CD14-positive monocyte (primary cell): ENCODE measurements at regions not wholly inside any gene's neighbourhood (a gene's known extent, or its start where the extent isn't known, plus 50 kb on each side); places are given as distances from the start of the nearest gene placed in this dataset.

Experiments used
- DNase-seq, 3 donors: peaks; one replicate each; pipeline ENCODE4 v3.0.0-alpha.2; 2011 to 2022
- H2AFZ ChIP-seq: 2 replicates; pipeline ENCODE4 v1.6.0; 2012; ENCODE audit warnings: mild to moderate bottlenecking, low read depth, low read length, inconsistent platforms; ENCODE audit not compliant: insufficient read depth, poor library complexity, severe bottlenecking
- H3K27ac ChIP-seq, 2 donors: 1 replicate in 1 of 2; 2 replicates in 1 of 2; pipeline ENCODE4 v1.5.1; 2012 to 2013; ENCODE audit warnings: low read length in 2 of 2, control low read depth in 1 of 2, inconsistent platforms in 1 of 2, low read depth in 1 of 2, mild to moderate bottlenecking in 1 of 2
- H3K27me3 ChIP-seq, 2 donors: one replicate each; pipeline versions ENCODE4 v1.6.0 to v1.6.1; 2011 to 2013; ENCODE audit warnings: low read length in 2 of 2; ENCODE audit not compliant: control insufficient read depth in 2 of 2, insufficient read depth in 2 of 2
- H3K36me3 ChIP-seq, 2 donors: replicated peaks in 1 of 2; 1 replicate in 1 of 2; 2 replicates in 1 of 2; pipeline versions ENCODE4 v1.5.1 to v1.6.1; 2012 to 2013; ENCODE audit warnings: low read length in 2 of 2, control low read depth in 1 of 2, inconsistent platforms in 1 of 2, mild to moderate bottlenecking in 1 of 2; ENCODE audit not compliant: insufficient read depth in 2 of 2, control insufficient read depth in 1 of 2
- H3K4me1 ChIP-seq, 2 donors: 1 replicate in 1 of 2; 2 replicates in 1 of 2; pipeline versions ENCODE4 v1.5.1 to v1.6.1; 2012 to 2013; ENCODE audit warnings: low read length in 2 of 2, control low read depth in 1 of 2, inconsistent platforms in 1 of 2, mild to moderate bottlenecking in 1 of 2, moderate library complexity in 1 of 2; ENCODE audit not compliant: insufficient read depth in 2 of 2, control insufficient read depth in 1 of 2
- H3K4me2 ChIP-seq: replicated peaks from 2 replicates; pipeline ENCODE3; 2012; ENCODE audit warnings: low read length, moderate library complexity, mild to moderate bottlenecking; ENCODE audit not compliant: poor library complexity, severe bottlenecking; ENCODE audit errors: extremely low read depth
- H3K4me3 ChIP-seq, 3 experiments: fragments of 200-600 bp in 1 of 3; sonication (generic) in 1 of 3; replicated peaks in 1 of 3; 1 replicate in 2 of 3; 2 replicates in 1 of 3; pipeline ENCODE4 v1.5.1; 2011 to 2013; ENCODE audit warnings: low read length in 3 of 3, mild to moderate bottlenecking in 3 of 3, control low read depth in 2 of 3, low read depth in 2 of 3, inconsistent platforms in 1 of 3, moderate library complexity in 1 of 3
- H3K79me2 ChIP-seq: 2 replicates; pipeline ENCODE4 v1.6.0; 2012; ENCODE audit warnings: mild to moderate bottlenecking, control low read depth, inconsistent platforms, low read length, moderate library complexity; ENCODE audit not compliant: insufficient read depth
- H3K9ac ChIP-seq: 2 replicates; pipeline ENCODE4 v1.6.0; 2017; ENCODE audit warnings: low read length, mild to moderate bottlenecking; ENCODE audit not compliant: insufficient read depth, poor library complexity, severe bottlenecking
- H3K9me3 ChIP-seq, 2 donors: replicated peaks in 1 of 2; 1 replicate in 1 of 2; 2 replicates in 1 of 2; pipeline versions ENCODE4 v1.5.1 to v1.6.1; 2012 to 2013; ENCODE audit warnings: low read length in 2 of 2, control low read depth in 1 of 2; ENCODE audit not compliant: control insufficient read depth in 1 of 2, insufficient read depth in 1 of 2
- H4K20me1 ChIP-seq: 2 replicates; pipeline ENCODE4 v1.6.0; 2012; ENCODE audit warnings: mild to moderate bottlenecking, low read length, control low read depth, moderate library complexity; ENCODE audit not compliant: insufficient read depth
- H3K27ac Mint-ChIP-seq, 7 donors: one replicate each; pipeline ENCODE4 v1.8.0; 2020; ENCODE audit warnings: mild to moderate bottlenecking in 7 of 7, mixed read lengths in 7 of 7, moderate library complexity in 6 of 7, inconsistent platforms in 2 of 7
- H3K27me3 Mint-ChIP-seq, 3 donors: one replicate each; pipeline ENCODE4 v1.8.0; 2021 to 2022; ENCODE audit warnings: low read depth in 3 of 3, mild to moderate bottlenecking in 3 of 3, mixed read lengths in 3 of 3, moderate library complexity in 3 of 3, inconsistent platforms in 1 of 3
- H3K36me3 Mint-ChIP-seq, 2 donors: one replicate each; pipeline ENCODE4 v1.8.0; 2020; ENCODE audit warnings: mixed read lengths in 2 of 2, inconsistent platforms in 1 of 2, mild to moderate bottlenecking in 1 of 2
- H3K4me1 Mint-ChIP-seq: one replicate; pipeline ENCODE4 v1.8.0; 2020; ENCODE audit warnings: mild to moderate bottlenecking, mixed read lengths
- H3K4me3 Mint-ChIP-seq, 2 donors: one replicate each; pipeline ENCODE4 v1.8.0; 2020; ENCODE audit warnings: mild to moderate bottlenecking in 2 of 2, mixed read lengths in 2 of 2, moderate library complexity in 1 of 2
- H3K9me3 Mint-ChIP-seq, 7 donors: one replicate each; pipeline ENCODE4 v1.8.0; 2020 to 2022; ENCODE audit warnings: mixed read lengths in 7 of 7, mild to moderate bottlenecking in 6 of 7, moderate library complexity in 6 of 7, inconsistent platforms in 2 of 7
- WGBS: methylation state at CpG from one replicate; pipeline ENCODE4 v1.1.5; 2013; ENCODE audit warnings: missing lambda C conversion rate; ENCODE audit not compliant: insufficient coverage; 5-methylcytosine and 5-hydroxymethylcytosine counted together
- intact Hi-C, 2 donors: fragments of 100-400 bp; cut with micrococcal nuclease; formaldehyde crosslinking; loops; one replicate each; pipeline versions ENCODE4 v1.15.0 to v1.15.1; 2023
- TF ChIP-seq, protein P1 (sequence below): fragments of 200-600 bp; IDR thresholded peaks from one replicate; pipeline ENCODE4 v1.8.0; 2022; ENCODE audit warnings: antibody characterized with exemption, mild to moderate bottlenecking

DNA sequence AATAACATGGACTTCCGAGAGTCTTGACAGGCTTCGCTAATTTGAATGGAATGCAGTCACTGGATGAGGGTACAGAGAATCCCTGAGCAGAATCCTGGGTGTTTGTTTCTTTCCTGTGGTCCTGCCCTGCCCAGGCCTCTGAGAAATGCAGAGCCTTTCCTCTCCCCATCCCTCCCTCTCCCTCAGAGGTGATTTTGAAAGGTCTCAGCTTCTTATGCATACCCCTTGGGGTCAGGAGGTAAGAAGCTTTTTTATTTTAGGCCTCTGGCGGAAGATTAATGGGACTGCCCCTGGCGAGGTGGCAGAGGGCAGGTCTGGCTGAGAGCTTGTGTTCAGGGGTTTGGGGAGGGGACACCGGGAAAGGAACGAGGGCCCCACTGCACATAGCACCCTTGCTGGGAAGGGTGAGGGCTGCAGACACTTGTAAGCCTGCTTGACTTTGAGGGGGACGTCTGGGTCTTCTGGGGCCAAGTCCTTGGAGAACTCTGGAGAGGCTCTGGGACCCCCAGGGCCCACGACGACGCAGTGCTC is 116.5 kb upstream of the SLC45A1 start:
- H3K27me3 Mint-ChIP-seq: peaks cover 0 to 4% (median 3%) of the 10 kb centered on the region in 3 donors
- Histone ChIP-seq H3K27me3 (no peaks in the 10 kb centered on the region), H4K20me1 (no peaks in the 10 kb centered on the region), H3K4me3 (no peak overlapping the region), H3K4me2 (no peak overlapping the region), H2AFZ (no peak overlapping the region), H3K79me2 (no peaks in the 10 kb centered on the region), H3K9ac (no peak overlapping the region), H3K27ac (no peak overlapping the region), H3K36me3 (no peaks in the 10 kb centered on the region), H3K9me3 (peaks cover 0 to 2% of the 10 kb centered on the region in 2 donors), H3K4me1 (peaks cover 30 to 42% of the 10 kb centered on the region in 2 donors)
- peaks cover 57% of the 10 kb centered on the region for H3K4me1 Mint-ChIP-seq
- TF ChIP-seq, protein P1, sequence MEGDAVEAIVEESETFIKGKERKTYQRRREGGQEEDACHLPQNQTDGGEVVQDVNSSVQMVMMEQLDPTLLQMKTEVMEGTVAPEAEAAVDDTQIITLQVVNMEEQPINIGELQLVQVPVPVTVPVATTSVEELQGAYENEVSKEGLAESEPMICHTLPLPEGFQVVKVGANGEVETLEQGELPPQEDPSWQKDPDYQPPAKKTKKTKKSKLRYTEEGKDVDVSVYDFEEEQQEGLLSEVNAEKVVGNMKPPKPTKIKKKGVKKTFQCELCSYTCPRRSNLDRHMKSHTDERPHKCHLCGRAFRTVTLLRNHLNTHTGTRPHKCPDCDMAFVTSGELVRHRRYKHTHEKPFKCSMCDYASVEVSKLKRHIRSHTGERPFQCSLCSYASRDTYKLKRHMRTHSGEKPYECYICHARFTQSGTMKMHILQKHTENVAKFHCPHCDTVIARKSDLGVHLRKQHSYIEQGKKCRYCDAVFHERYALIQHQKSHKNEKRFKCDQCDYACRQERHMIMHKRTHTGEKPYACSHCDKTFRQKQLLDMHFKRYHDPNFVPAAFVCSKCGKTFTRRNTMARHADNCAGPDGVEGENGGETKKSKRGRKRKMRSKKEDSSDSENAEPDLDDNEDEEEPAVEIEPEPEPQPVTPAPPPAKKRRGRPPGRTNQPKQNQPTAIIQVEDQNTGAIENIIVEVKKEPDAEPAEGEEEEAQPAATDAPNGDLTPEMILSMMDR: no peak
- intact Hi-C loops: no loop called here
- H3K4me3 Mint-ChIP-seq: no peak overlapping the region
- H3K27ac Mint-ChIP-seq: no peak overlapping the region
- no peak for DNase-seq
- WGBS: 86% methylated on average over 8 of the region's 10 CpGs
- H3K9me3 Mint-ChIP-seq: peaks cover 0 to 4% (median 0%) of the 10 kb centered on the region in 7 donors
- no peaks in the 10 kb centered on the region for H3K36me3 Mint-ChIP-seq

DNA sequence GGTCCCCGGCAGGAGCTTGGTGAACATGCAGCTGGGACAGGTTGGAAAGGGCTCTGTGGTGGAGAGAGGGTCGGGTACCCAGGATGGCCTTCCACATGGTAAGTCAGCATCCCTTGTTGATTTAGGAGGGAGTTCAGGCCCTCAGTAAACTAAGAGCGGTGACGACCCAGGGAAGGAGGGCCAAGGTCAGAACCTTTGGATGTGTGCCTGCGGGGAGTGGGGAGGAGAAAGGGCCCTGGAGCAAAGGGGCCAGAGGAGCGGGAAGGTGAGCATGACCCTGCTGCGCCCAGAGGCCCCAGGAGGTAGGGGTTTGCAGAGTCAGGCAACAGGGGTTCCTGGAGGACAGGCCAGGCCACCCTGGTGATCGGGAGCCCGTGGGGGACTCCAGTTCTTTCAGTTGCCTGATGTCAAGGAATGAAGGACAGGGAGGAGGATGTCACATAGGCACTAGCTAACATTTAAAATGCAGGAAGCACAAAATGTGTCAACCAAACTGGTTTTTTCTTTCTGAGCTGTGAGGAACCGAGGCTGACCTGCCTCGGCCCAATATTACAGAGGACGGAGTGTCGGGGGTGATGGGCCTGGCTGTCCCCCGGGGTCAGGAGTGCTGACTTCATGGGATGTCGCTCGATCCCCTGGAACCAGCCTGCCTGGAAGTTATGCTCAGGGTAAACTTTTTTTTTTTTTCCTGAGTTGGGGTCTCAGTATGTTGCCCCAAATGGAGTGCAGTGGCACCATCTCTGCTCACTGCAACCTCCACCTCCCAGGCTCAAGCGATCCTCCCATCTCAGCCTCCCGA is 117.4 kb upstream of the SLC45A1 start:
- DNase-seq: no peak
- H3K36me3 ChIP-seq: no peaks in the 10 kb centered on the region
- H3K4me1 ChIP-seq: peaks cover 28 to 40% of the 10 kb centered on the region in 2 donors
- H3K4me2 ChIP-seq: no peak overlapping the region
- peaks cover 51% of the 10 kb centered on the region for H3K4me1 Mint-ChIP-seq
- no peak overlapping the region for H2AFZ ChIP-seq
- H3K27me3 ChIP-seq: no peaks in the 10 kb centered on the region
- H3K9me3 Mint-ChIP-seq: peaks cover 0 to 4% (median 0%) of the 10 kb centered on the region in 7 donors
- no peaks in the 10 kb centered on the region for H3K79me2 ChIP-seq
- H3K27me3 Mint-ChIP-seq: peaks cover 0 to 4% (median 3%) of the 10 kb centered on the region in 3 donors
- no peak overlapping the region for H3K9ac ChIP-seq
- no peak overlapping the region for H3K4me3 Mint-ChIP-seq
- TF ChIP-seq, protein P1: no peak
- H4K20me1 ChIP-seq: no peaks in the 10 kb centered on the region
- no peaks in the 10 kb centered on the region for H3K36me3 Mint-ChIP-seq
- H3K27ac Mint-ChIP-seq: peak overlapping the region in 1 of 7 donors; percentile 6
- H3K9me3 ChIP-seq: peaks cover 0 to 2% of the 10 kb centered on the region in 2 donors
- no peak overlapping the region for H3K4me3 ChIP-seq
- 95% methylated on average over 16 of the region's 18 CpGs for WGBS
- H3K27ac ChIP-seq: no peak overlapping the region
- intact Hi-C loops: no loop called here
